Progenitor cell of endocrine pancreas (in vitro differentiated cells): ENCODE measurements at regions not wholly inside any gene's neighbourhood (a gene's known extent, or its start where the extent isn't known, plus 50 kb on each side); places are given as distances from the start of the nearest gene placed in this dataset.
"Not testable (repeated sequence)": the region's sequence is repeated elsewhere in the genome, so short reads cannot be mapped to it uniquely, and the experiment has no call there.

Experiments used
- DNase-seq: peaks from one replicate; pipeline ENCODE4 v3.0.0; 2021; ENCODE audit warnings: low spot score; ENCODE audit not compliant: unreplicated experiment
- H3K27ac Mint-ChIP-seq: 2 replicates; pipeline ENCODE4 v1.8.0; 2021; ENCODE audit warnings: mild to moderate bottlenecking, moderate library complexity, mixed read lengths
- H3K27me3 Mint-ChIP-seq: 2 replicates; pipeline ENCODE4 v1.8.0; 2021; ENCODE audit warnings: mixed read lengths
- H3K36me3 Mint-ChIP-seq: 2 replicates; pipeline ENCODE4 v1.8.0; 2022; ENCODE audit warnings: mixed read lengths; ENCODE audit not compliant: insufficient read depth
- H3K4me1 Mint-ChIP-seq: 2 replicates; pipeline ENCODE4 v1.8.0; 2021; ENCODE audit warnings: low read depth, mixed read lengths
- H3K4me3 Mint-ChIP-seq: 2 replicates; pipeline ENCODE4 v1.8.0; 2021; ENCODE audit warnings: low read depth, mild to moderate bottlenecking, moderate library complexity, mixed read lengths
- H3K9me3 Mint-ChIP-seq: 2 replicates; pipeline ENCODE4 v1.8.0; 2021; ENCODE audit warnings: low read depth, mixed read lengths
- TF ChIP-seq, protein P1 (sequence below): fragments of 200-600 bp; sonication (generic); IDR thresholded peaks from one replicate; pipeline ENCODE4 v1.5.0; 2021; ENCODE audit warnings: antibody characterized with exemption, mild to moderate bottlenecking; ENCODE audit not compliant: unreplicated experiment

DNA sequence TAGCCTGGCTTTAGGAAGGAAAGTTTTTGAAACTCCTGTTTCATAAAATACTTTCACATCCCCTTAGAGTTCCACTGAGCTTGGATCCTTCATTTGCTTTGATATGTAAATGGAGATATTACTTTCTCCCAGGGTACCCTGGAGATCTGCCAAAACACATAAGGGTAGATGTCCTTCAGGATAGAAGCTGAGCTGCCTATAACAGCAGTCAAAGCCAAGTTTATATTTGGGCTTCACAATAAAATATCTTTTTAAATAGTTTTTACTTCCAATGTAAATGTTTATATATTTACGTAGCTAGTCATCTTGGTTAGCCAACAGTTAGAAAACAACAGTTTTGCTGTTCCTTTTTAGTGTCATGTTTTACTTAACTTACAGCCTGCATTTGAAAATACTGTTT lies 742.3 kb upstream of the POU3F4 start:
- Mint-ChIP-seq H3K9me3 (peaks cover 21% of the 10 kb centered on the region), H3K27me3 (no peaks in the 10 kb centered on the region)

DNA sequence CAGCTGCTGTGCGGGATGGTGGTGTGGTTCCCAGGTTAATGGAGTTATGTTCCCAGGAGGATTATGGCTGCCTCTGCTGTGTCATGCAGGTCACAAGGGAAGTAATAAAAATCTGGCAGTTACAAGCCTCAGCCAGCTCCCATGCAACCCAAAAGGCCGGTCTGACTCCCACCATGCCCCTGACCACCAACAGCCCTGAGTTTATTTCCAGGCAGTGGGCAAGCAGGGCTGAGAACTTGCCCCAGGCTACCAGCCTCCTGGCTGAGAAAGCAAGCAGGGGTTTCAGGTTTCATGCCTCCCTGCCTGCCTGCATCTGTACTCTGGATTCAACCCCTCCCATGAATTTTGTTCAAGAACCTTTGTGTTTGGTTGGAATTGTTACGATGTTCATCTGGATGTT lies 732.7 kb upstream of the POU3F4 start:
- Mint-ChIP-seq H3K27ac (no peak overlapping the region), H3K36me3 (no peaks in the 10 kb centered on the region), H3K4me3 (no peak overlapping the region), H3K27me3 (no peaks in the 10 kb centered on the region), H3K9me3 (peaks cover 60% of the 10 kb centered on the region), H3K4me1 (no peaks in the 10 kb centered on the region)
- no peak for DNase-seq
- TF ChIP-seq, protein P1, sequence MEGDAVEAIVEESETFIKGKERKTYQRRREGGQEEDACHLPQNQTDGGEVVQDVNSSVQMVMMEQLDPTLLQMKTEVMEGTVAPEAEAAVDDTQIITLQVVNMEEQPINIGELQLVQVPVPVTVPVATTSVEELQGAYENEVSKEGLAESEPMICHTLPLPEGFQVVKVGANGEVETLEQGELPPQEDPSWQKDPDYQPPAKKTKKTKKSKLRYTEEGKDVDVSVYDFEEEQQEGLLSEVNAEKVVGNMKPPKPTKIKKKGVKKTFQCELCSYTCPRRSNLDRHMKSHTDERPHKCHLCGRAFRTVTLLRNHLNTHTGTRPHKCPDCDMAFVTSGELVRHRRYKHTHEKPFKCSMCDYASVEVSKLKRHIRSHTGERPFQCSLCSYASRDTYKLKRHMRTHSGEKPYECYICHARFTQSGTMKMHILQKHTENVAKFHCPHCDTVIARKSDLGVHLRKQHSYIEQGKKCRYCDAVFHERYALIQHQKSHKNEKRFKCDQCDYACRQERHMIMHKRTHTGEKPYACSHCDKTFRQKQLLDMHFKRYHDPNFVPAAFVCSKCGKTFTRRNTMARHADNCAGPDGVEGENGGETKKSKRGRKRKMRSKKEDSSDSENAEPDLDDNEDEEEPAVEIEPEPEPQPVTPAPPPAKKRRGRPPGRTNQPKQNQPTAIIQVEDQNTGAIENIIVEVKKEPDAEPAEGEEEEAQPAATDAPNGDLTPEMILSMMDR = no peak

More for the DNA sequence above, 742.3 kb upstream of the POU3F4 start:
- TF ChIP-seq, protein P1 = no peak
- no peaks in the 10 kb centered on the region for H3K36me3 Mint-ChIP-seq
- H3K4me3 Mint-ChIP-seq = no peak overlapping the region
- H3K4me1 Mint-ChIP-seq = no peaks in the 10 kb centered on the region
- no peak for DNase-seq
- no peak overlapping the region for H3K27ac Mint-ChIP-seq

DNA sequence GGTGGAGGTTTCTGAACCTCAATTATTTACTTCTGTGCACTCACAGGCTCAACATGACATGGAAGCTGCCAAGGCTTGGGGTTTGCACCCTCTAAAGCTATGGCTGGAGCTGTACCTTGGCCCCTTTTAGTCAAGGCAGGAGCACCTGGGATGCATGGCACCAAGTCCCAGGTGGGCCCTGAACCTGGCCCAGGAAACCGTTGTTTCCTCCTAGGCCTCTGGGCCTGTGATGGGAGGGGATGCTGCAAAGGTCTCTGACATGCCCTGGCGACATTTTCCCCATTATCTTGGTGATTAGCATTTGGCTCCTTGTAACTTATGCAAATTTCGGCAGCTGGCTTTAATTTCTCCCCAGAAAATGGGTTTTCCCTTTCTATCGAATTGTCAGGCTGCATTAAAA lies 726.1 kb upstream of the POU3F4 start:
- Mint-ChIP-seq H3K9me3 (peaks cover 38% of the 10 kb centered on the region), H3K4me1 (no peaks in the 10 kb centered on the region), H3K4me3 (no peak overlapping the region), H3K27ac (no peak overlapping the region), H3K27me3 (no peaks in the 10 kb centered on the region), H3K36me3 (peaks cover 1% of the 10 kb centered on the region)
- TF ChIP-seq, protein P1 = no peak
- DNase-seq = no peak

DNA sequence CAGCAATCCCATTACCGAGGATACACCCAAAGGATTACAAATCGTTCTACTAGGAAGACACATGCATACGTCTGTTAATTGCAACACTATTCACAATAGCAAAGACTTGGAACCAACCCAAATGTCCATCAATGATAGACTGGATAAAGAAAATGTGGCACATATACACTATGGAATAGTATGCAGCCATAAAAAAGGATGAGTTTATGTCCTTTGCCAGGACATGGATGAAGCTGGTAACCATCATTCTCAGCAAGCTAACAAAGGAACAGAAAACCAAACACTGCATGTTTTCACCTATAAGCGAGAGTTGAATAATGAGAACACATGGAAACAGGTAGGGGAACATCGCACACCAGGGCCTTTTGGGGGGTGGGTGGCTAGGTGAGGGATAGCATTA lies 695.2 kb upstream of the POU3F4 start:
- H3K27me3 Mint-ChIP-seq, DNase-seq, H3K4me1 Mint-ChIP-seq, H3K27ac Mint-ChIP-seq, H3K36me3 Mint-ChIP-seq, H3K4me3 Mint-ChIP-seq: not testable (repeated sequence)
- H3K9me3 Mint-ChIP-seq = peaks cover 29% of the 10 kb centered on the region

DNA sequence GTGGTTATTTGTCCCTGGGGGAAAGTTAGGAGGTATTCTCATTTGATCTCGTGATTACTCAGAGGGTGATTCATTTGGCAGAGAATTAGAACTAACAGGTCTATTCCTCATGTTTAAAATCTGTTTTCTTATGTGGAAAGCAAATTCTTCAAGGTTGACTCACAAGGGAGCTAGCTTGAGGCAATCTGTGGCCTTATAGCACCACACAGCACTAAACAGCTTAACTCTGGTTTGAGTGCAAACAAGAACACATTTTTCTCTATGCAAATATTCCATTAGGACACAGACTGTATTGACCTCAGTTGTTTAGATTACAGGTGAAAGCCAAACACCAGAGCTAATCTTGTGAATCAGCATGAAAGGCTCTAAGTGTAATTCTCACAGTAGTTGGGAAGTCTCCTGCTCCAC lies 694.4 kb upstream of the POU3F4 start:
- H3K4me3 Mint-ChIP-seq = no peak overlapping the region
- TF ChIP-seq, protein P1 = no peak
- peak overlapping the region; percentile 94 for H3K27ac Mint-ChIP-seq
- peaks cover 33% of the 10 kb centered on the region for H3K9me3 Mint-ChIP-seq
- peaks cover 6% of the 10 kb centered on the region for H3K36me3 Mint-ChIP-seq
- DNase-seq = no peak
- peaks cover 8% of the 10 kb centered on the region for H3K4me1 Mint-ChIP-seq
- no peaks in the 10 kb centered on the region for H3K27me3 Mint-ChIP-seq

DNA sequence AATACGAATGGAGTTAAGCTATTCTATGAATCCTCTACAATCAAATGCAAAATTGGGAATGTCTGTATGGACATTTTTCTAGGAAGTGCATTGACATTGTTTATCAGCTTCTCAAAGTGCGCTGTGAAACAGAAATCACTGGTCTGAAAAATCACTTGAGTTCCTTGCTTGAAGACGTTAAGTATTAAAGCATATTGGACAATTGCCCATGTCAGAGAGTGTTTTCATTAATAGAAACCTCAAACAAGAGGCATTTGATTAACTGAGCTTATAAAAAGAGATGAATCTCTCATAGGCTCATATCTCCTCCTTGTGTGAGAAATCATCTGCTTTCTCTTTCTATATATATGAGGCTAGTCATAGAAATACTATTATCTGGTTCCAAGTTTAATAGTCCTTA lies 692.1 kb upstream of the POU3F4 start:
- Mint-ChIP-seq H3K4me3 (no peak overlapping the region), H3K4me1 (peaks cover 8% of the 10 kb centered on the region), H3K27me3 (no peaks in the 10 kb centered on the region), H3K27ac (no peak overlapping the region), H3K36me3 (peaks cover 6% of the 10 kb centered on the region), H3K9me3 (peaks cover 23% of the 10 kb centered on the region)
- TF ChIP-seq, protein P1 = no peak
- no peak for DNase-seq
